ENCODE measurements at regions not wholly inside any gene's neighbourhood (a gene's known extent, or its start where the extent isn't known, plus 50 kb on each side); places are given as distances from the start of the nearest gene placed in this dataset.

GRCh38 chr4:89570931-89571330, 263.3 kb upstream of the GPRIN3 start (continued):
- TF ChIP-seq ZNF239 (CRISPR knock-in tag; IDR thresholded peaks at IDR 0.05) (no peak), MNT (conservative IDR thresholded peaks at IDR 0.05) (no peak), CUX1 (CRISPR knock-in tag; IDR thresholded peaks at IDR 0.05) (no peak), FOXA3 (CRISPR knock-in tag; conservative IDR thresholded peaks at IDR 0.05 in 1 of 2, IDR thresholded peaks at IDR 0.05 in 1 of 2) (no peak), IRF9 (tag; IDR thresholded peaks at IDR 0.05) (no peak), ZNF696 (CRISPR knock-in tag; conservative IDR thresholded peaks at IDR 0.05) (no peak), SMARCA4 (IDR thresholded peaks at IDR 0.05) (peak; percentile 34; the same call in 1 of the 2 replicates), SIRT6 (IDR thresholded peaks at IDR 0.05; ENCODE audit: low read depth, low read length) (no peak), ETS2 (tag; IDR thresholded peaks at IDR 0.05; ENCODE audit: borderline replicate concordance, poor library complexity, severe bottlenecking) (no peak), LEF1 (IDR thresholded peaks at IDR 0.05) (no peak), NFIC (IDR thresholded peaks at IDR 0.05) (0 out of 2 replicates have a peak, but pooled peaks have one; percentile 17), ATF7 (IDR thresholded peaks at IDR 0.05) (no peak), ZNF324 (CRISPR knock-in tag; IDR thresholded peaks at IDR 0.05) (no peak), NCOA1 (IDR thresholded peaks at IDR 0.05; ENCODE audit: low read depth) (no peak), BHLHE40 (IDR thresholded peaks at IDR 0.05; ENCODE audit: low read length) (no peak), EP300 (IDR thresholded peaks at IDR 0.05; ENCODE audit: low read length) (peak; percentile 22; the same call in 1 of the 2 replicates), RFX1 (IDR thresholded peaks at IDR 0.05) (no peak), ZNF23 (CRISPR knock-in tag; IDR thresholded peaks at IDR 0.05) (no peak), ELF4 (CRISPR knock-in tag; IDR thresholded peaks at IDR 0.05) (no peak), ATF4 (CRISPR knock-in tag; IDR thresholded peaks at IDR 0.05) (no peak), ZNF785 (CRISPR knock-in tag; IDR thresholded peaks at IDR 0.05) (no peak)
